ENCODE measurements at regions not wholly inside any gene's neighbourhood (a gene's known extent, or its start where the extent isn't known, plus 50 kb on each side); places are given as distances from the start of the nearest gene placed in this dataset.

DNA sequence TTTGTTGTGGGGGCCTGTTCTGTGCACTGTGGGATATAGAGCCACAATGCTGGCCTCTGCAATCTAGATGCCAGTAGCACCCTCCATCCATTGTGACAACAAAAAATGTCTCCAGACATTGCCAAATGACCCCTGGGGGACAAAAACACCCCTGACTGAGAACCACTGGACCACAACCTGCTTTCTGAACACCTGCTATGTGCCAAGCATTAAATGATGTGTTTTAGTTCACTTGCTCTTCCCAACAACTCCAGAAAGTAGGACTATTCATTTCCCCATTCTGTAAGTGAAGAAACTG lies 367.0 kb upstream of the ERCC4 start:
- no peak for DNase-seq (ENCODE audit: low spot score)

DNA sequence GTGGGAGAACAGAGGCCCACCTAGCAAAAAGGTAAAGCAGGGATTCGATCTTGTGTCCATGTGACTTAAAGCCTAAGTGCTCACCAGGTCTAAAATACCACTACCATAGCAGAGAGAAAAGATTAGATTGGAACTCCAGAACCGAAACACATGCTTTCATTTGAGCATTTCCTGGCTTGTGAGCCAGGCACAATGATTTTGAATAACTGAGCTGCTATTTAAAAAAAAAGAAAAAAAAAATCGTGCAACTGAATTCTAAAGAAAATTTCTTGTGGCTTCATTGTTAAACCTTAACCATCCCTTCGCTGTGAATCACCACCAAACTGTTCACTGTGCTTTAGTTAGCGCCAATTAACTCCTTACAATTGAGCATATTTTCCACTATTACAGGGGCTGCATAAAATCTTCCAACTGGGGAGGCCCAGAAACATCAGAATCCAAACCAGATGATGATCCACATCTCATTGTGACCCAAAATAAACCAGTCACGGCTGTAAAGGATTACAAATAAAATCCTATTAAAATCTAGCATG lies 366.4 kb upstream of the ERCC4 start:
- no peak for DNase-seq (ENCODE audit: low spot score)

DNA sequence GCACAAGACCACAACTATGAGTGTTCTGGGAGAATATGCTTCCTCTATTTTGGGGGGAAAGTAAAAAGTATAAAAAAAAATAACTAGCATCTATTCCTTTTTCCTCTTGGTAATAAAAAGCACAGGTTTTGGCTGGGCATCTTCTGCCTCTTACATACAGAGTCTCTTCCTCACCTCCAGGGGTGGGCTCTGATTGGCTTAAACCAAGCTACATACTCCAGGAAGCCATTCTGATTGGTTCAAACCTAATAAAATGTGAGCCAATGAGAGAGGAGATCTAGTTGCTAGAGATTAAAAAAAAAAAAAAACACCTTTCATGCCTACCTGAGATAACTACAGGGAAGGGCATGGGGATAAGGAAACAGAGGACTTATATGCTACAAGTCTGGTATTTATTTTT lies 365.9 kb upstream of the ERCC4 start:
- no peak for DNase-seq (ENCODE audit: low spot score)

DNA sequence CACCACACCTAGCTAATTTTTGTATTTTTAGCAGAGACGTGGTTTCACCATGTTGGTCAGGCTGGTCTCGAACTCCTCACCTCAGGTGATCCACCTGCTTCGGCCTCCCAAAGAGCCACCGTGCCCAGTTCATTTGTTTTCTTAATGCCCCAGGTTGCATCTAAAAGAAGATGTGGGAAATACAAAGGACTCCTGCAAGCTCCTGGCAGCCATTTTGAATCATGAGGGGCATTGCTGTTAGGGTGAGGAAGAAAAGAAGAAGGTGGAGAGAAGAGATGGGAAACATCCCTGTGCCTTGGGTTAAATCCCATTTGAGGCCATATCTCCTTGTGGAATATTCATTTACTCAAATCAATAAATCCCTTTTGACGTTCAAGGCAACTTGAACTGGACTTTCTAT lies 365.3 kb upstream of the ERCC4 start:
- no peak for DNase-seq (ENCODE audit: low spot score)

DNA sequence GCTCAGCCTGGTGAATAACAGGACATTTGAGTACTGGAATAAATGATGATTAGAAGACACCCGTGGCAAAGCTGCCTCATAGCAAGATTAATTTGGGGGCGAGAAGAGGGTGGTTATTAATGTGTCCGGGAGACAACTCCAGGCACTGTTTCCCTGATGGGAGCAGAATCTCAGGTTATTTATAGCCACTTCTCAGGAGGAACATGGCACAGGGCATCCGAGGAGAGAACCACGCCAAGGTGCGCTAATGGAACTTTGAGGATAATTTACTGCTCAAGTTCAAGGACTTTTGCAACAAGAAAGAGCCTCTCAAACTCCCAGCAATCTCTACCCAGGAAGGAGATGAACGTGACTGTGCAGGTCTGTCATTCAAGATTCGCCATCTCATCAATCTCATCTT lies 362.5 kb upstream of the ERCC4 start:
- no peak for DNase-seq (ENCODE audit: low spot score)

DNA sequence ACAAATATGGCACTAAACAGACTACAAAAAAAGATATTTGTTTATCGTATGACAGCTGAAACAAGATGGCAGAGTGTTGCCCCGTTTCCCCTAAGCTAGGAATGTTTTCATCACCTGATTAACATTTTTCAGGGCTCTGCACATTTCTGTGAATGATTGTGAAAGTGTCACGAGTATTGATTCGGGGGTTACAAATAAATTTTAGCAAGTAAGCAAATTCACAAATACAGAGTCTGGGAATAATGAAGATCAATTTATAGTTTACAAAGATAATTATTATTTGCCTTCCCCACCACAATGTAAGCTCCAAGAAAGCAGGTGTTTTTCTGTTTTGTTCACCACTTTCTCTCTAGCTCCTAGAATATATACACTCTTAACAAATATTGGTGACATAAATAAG lies 361.2 kb upstream of the ERCC4 start:
- no peak for DNase-seq (ENCODE audit: low spot score)

DNA sequence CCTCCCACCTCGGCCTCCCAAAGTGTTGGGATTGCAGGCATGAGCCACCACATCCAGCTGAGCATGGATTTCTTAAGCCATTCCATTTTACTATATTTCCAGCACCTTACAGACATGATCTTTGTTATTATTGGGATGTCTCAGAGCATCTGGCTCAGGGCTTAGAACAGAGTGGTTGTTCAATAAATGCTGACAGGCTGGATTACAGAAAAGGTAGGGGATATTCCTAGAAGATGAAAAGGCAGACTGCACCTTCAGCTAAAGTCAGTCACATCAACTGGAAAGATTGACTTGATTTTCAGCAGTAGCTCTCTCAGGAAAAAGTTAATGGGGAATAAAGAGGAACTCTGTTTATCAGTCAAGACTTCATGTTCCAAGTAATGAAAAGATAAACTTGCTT lies 360.3 kb upstream of the ERCC4 start:
- no peak for DNase-seq (ENCODE audit: low spot score)

DNA sequence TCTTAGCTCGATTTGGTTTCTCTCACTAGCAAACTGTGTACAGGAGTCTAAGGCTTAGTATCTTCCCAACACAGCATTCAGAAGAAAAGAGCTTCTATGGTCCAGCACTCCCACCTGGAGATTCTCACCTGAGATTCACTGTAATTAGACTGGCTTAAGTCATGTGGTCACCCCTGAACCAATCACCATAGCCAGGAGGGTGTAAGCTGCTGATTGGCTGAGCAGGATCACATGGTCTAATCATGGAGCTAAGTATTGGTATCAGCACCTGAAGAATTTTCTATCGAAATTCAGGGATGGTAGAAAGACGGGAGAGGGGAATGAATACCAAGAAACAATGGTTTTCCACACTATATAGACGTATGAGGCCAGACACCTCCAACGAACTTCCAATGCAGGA lies 359.8 kb upstream of the ERCC4 start:
- DNase-seq (ENCODE audit: low spot score) = no peak

DNA sequence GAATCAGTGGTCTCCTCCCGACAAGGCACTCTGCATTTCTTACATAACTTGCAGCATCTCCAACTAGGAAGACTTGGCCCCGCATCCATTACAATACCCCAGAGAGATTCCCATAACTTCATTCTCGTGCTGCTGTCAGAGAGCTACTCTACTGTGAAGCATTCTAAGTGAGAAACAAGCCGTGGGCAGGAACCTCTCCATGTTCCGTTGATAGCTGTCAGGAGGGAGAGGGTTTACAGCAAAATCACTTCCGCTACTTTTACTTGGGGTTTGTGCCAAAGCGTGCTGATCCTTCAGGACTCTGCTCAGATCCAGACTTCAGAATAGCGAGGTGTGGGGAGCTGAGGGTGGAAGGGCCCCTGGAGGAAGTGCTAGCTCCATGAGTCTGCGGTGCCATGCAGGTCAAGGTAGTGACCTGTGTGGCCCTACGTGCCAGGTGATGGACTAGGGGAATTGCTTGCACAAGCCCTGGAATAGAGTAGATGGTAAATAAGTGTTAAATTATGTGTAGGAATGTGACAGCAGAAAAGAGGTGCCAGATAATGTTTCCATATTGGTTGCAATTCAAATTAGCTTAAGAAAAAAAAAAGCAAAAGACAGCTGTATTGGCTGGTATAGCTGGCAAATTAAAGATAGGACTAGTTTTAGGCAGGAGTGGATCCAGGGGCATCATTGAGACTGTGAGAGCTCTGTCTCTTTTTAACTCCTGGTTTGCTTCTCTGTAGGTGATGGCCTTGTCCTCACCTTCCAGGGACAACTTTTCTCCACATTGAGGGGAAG lies 358.5 kb upstream of the ERCC4 start:
- no peak for DNase-seq (ENCODE audit: low spot score)

DNA sequence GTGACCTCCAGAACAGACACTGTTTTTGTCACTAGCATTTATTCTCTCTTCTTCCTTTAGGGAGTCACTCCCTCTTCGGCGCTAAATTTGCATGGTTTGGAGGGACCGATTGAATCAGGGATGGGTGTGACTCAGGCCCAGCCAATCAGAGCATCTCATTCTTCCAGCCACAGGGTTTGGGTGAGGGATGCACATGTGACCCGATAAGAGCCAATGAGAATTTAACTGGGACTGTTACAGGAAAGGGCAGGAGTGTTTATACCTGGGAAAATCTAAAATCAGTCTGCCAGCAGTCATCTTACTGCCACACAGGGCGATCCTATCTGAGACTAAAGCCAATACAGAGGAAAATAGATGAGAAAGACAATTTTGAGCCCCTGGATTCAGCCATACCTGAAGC lies 351.2 kb upstream of the ERCC4 start:
- DNase-seq (ENCODE audit: low spot score) = no peak

DNA sequence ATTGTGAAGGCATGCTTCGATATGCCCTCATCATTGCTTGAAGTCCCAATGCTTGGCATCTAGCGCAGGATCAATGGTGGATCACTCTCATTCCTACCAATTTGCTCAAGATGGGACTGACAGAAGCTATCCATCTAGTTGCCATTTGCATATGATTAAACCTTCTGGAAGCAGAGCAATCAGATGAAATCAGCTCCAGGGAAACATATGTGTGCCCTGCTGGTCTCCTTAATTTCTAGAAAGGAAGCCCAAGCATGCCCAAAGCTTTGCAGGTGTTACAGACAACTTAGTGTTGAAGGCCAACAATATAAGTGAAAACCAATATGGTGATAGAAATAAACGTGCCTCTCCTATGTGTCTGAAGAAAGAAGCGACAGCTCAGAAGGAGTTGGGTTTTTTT lies 350.0 kb upstream of the ERCC4 start:
- DNase-seq (ENCODE audit: low spot score) = no peak

DNA sequence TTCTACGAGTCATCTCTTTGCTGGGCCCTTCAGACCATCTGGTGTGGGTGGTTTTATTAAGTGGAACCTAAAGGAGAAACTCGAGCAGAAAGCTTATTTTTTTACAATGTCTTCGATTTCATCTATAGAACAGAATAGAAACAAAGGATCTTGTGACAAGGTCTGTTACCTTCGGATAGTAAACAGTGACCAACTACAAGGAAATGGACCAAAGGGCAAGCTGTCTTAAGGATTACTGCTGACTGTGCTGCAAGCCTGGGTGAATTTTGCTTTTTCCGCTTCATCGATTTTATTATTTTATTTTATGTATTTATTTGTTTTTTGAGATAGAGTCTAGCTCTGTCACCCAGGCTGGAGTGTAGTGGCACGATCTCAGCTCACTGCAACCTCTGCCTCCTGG lies 348.9 kb upstream of the ERCC4 start:
- DNase-seq (ENCODE audit: low spot score) = no peak

DNA sequence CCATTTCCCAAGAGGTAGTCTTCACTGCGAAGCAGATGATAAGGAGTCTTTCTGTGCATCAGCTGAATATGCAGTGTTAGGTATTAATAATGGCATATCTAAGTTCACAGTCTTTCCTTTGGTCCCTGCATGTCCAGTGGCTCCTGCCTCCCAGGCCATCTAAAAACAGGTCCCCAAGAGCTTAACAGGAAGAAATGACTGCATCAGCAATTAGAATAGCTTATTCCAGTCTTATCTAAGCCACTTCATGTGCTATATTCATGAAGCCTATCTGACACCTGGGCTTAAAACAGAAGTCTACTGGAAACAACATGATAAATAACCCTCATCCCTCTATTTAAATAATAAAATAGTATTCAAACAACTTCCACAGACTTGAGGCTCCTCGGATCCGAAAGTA lies 346.1 kb upstream of the ERCC4 start:
- no peak for DNase-seq (ENCODE audit: low spot score)

DNA sequence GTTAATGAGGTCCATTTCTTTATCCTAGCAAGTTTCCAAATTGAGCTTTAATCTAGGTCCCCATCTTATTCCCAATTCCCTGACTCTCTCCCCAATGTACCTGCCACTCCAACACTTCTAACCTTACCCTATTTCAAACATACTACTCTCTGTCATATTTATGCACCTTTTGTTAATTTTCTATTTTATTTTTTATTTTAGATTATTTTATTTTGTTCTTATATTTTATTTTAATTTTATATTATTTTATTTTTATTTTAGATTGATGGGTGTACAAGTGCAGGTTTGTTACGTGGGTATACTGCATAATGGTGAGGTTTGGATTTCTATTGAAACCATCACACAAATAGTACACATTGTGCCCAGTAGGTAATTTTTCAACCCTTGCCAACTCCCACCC lies 333.9 kb upstream of the ERCC4 start:
- no peak for DNase-seq (ENCODE audit: low spot score)

DNA sequence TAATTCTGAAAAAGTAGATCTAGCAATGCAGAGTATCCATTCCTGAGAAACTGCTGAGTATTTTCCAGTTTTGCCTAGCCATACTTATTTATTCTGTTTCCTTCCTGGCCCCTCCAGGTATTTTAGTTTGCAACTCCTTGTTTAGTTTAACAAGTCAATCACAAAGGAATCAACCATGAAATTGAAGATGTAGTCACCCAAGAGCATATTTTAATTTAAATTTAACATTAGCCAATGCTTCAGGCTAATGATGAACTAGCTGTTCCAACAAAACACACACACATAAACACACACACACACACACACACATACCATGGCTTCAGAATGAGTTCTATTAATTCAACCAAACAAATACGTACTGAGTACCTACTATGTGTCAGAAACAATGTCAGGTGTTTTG lies 332.8 kb upstream of the ERCC4 start:
- DNase-seq (ENCODE audit: low spot score) = no peak

DNA sequence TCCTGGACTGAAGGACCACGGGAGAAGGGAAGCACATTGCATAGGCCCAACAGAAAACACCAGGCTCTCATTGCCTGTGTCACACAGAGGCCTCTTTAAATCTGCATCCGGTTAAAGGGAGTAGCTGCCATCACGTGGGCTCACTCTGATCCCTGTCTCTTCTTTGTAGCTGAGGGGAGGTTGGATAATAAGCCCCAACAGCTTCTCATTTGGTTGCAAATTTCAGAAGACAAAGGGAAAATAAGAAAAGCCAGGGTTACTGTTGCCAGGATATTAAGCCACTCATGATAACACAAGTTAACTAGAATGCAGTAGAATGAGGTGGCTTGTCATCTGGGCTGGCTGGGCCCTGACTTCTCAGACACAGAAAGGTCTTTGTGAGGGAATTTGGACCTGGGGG lies 325.1 kb upstream of the ERCC4 start:
- no peak for DNase-seq (ENCODE audit: low spot score)

DNA sequence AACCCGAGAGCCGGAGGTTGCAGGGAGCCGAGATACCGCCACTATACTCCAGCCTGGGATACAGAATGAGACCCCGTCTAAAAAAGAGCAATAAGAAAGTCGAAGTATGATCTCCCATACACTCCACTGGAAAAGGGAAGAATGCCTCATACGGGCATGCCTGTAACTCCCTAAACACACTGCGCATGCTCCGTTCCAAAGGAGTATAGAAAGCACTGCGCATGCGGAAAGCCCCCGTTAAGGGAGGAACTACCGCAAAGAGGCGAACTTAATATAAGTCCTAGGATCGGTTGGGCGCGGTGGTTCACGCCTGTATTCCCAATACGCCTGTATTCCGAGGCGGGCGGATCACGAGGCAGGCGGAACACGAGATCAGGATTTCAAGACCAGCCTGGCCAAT lies 313.1 kb upstream of the ERCC4 start:
- DNase-seq (ENCODE audit: low spot score) = no peak

DNA sequence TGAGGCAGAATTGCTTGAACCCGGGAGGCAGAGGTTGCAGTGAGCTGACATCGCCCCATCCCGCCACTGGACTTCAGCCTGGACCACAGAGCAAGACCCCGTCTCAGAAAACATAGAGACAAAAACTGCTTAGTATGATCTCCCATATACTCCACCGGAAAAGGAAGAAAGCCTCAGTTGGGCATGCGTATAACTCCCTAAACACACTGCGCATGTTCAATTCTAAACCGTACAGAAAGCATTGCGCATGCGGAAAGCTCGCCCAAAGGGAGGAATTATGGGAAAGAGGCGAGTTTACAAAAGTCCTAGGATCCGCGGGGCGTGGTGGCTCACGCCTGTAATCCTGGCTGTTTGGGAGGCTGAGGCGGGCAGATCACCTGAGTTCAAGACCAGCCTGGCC lies 312.7 kb upstream of the ERCC4 start:
- no peak for DNase-seq (ENCODE audit: low spot score)

DNA sequence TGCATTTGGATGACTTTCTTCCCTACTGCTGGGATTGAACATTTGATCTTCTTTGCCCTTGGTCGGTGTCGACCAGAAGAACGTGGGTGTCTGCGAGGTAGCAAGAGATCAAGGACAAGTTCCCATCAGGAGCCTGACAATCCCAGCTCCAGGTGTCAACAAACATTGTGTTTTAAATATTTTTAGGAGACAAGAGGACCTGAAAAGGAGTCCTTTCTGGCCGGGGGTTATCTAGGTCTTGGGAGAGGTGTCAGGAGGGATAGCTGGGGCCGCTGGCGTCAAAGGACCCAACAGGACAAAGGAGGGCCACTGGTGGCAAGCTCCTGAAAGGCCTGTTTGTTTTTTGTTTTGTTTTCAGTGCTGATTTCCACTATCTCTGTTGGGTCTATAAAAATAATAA lies 308.4 kb upstream of the ERCC4 start:
- DNase-seq (ENCODE audit: low spot score) = no peak

DNA sequence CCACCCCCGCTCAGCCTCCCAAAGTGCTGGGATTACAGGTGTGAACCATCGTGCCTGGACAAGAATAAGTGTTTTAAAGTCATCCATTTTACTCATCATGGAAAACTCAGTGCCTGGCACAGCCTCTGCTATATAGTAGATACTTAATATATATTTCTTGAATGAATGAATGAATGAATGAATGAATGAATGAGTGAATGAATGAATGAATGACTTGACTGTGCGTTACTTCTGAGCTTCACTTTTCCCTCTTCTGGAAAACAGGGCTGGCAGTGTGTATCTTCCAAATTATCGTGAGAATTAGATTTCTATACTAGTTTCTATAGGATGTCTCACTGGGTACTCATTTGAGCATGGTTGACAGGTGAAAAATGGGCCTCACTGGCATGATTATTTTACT lies 307.3 kb upstream of the ERCC4 start:
- no peak for DNase-seq (ENCODE audit: low spot score)

DNA sequence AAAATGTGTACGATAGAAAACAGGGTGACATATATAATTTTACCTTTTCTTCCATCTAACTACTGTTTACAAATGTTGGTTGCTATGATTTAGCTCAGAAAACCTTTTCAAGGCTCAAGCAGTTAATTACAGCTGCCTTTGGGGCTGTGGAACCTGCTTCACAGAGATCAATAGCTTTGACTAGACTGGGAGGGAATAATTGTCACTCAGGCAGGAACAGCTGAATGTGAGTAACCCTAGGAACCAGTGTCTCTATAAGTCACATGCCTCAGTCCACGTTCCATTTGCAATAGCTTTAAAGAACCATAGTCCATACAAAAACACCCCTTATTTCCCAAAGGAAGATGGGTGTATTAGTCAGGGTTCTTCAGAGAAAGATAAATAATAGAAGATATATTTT lies 306.8 kb upstream of the ERCC4 start:
- no peak for DNase-seq (ENCODE audit: low spot score)

DNA sequence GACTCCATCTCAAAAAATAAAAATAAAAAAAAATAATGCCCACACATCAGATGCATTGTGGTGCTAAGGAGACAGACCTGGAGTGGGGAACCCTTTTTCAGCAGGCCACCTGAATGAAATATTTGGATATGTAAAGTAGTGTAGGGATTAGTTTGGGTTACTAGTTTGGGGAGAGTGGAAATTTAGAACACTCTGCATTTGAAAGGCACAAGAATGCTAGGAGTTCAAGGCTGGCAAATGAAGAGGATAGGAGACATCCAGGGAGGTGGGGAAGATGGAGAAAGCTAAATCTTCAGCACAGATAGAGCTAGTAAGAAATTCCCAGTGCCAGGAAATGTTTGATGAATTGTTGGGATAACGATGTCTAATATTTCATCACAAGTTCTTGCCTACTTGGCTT lies 298.3 kb upstream of the ERCC4 start:
- no peak for DNase-seq (ENCODE audit: low spot score)

DNA sequence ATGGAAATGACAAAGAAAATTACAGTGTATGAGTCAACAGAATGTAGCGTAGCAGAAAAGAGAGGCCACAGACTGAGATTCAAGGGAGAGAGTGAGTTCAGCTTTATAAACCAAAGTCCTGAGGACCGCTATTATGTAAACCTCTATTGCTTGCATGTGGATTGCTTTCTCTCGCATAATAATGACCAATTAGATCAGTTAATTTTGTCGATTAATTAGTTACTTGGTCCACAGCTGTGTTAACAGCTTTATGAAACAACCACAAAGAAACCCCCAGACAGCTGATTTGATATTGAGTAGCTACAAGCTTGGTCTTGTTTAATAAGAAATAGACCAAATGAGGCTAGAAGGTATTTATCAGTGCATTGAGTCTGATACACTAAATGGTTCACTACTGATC lies 291.8 kb upstream of the ERCC4 start:
- no peak for DNase-seq (ENCODE audit: low spot score)

DNA sequence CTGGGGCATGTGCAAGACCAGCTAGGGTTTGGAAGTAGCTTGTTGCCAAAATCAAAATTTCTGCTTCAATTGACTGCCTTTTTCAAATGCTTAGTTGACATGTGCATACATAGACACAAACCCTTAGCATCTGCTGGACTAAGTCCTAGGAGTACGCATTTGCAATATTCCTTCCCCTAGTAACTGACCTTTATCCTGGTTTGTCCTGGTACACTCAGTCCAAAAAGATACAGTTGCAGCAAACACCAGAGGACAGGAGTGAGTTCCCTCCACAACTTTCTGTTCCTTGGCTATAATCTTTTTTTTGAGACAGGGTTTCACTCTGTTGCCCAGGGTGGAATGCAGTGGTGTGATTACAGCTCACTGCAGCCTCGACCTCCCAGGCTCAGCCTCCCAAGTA lies 290.2 kb upstream of the ERCC4 start:
- DNase-seq (ENCODE audit: low spot score) = no peak

DNA sequence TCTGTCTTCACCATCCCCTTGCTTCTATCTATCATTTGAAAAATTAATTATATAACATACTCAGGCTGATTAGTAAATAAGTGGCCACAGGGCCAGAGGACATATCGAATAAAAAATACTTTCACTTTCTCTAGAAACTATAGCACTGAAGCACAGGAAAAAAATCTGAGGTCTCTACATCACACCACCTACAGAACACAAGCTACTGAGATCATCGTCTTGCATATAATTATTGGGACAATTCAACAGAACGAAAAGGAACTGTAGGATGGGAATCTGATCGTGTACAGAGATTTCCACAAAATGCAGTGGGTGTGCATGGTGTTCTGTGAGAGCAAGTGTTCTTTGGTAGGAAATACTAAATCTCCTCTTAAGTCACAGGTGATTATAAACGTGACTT lies 289.6 kb upstream of the ERCC4 start:
- no peak for DNase-seq (ENCODE audit: low spot score)

Data from CD4-positive, alpha-beta T cell treated with Interleukin-2 at 100 ng/mL for 4 hours (primary cell).